ENCODE measurements at regions not wholly inside any gene's neighbourhood (a gene's known extent, or its start where the extent isn't known, plus 50 kb on each side); places are given as distances from the start of the nearest gene placed in this dataset.

DNA sequence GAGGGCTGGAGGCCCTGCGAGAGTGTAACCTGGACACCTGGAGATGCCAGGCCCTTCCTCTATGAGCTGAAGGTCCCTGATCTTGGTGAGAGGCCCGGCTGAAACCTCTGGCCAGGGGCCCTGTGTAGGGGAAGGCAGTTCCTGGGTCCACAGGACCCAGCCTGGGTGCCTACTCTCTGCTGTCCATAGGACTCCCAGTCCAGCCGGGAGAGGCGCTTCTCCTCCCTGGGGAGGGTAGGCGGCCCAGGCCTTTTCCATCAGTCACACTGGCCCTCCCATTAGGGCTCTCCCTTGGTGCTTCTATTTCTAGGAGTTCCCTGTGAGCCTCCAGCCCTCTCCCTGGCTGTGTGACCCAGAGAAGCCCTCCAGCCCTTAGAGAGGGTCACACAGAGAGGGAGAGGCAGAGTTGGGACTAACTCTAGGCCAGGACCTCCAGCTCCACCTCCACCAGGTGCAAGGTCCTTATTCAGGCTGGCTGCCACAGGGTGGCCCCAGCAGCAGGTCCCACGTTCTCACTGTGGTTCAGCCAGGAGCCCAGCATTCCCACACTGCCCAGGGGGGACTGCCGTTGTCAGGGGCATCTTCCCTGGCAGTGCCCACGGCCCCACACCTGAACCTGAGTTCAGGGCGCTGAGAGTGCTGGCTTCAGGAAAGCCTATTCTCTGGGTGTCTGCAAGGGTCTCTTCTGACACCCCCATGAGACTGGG lies 146.8 kb downstream of the SMAD6 start:
- no peak for DNase-seq

DNA sequence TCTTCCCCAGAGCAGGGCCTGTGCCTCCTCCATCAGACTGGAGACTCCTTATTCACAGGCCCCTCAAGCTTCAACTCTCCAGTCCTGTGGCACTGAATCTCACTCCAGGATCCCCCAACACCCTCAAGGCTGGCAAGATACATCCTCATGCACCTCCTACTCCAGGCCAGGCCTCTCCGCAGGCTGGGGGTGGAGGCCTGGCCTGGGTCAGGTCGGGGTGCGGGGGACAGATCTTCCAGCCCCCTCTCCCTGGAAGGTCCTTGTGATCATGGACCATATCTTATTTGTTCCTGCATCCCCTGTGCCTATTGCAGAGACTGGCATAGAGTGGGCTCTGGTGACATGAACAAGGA lies 147.3 kb downstream of the SMAD6 start:
- no peak for DNase-seq

DNA sequence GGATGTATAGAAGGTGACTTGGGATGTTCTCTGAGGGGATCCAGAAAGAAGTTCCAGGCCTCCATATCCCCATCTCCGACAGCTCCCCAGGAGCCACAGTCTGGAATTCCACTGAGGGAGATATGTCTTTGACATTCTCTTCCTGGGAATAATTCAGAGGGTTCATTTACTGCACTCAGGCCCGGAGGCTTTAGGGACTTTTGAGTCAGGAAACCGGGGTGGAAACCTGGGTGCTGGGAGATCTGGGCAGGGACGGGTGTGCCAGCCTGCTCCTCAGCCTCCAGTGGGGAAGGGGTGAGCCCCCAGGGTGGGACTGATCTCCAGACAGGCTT lies 147.7 kb downstream of the SMAD6 start:
- DNase-seq, result no peak

DNA sequence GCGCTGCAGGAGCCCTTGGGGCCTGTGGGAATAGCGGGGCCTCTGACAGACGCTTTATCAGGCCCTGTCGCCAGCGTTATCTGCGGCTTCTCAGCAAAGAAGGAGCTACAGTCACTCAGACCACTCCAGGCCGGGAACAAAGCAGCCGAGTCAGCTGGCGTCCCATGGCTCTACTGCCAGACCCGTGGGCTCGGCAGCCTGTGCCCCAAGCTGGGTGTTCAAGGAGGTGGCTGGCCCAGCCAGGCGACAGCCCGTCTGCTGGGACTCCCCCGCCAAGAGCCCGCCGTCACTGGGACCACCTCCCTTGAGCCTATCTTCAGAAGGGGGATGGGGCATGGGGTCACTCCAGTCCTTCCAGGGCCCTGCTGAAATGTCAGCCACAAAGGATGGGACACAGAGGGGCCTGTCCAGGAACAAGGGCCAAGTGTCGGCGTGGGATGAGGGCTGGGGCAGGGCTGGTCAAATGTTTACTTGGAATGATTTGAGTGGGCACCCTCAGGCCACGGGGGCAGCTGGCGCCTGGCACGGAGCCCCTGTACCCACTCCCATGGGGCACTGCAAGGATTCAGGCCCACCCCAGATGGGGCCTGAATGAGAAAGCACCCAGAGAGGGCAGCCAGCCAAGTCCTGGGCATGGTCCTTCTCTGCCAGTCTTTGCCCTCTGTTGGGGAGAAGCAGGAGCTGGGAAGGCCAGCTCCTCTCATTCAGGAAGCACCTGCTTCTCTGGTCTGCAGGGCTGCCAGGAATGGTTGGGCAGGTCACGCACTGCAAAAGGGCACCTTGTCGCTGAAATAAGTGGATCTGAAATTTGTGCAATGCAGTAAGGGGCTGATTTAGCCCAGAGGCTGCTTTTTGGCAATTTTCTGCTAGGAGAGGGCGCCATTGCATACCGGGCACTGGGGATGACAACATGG lies 148.3 kb downstream of the SMAD6 start:
- DNase-seq, result peak; percentile 62

DNA sequence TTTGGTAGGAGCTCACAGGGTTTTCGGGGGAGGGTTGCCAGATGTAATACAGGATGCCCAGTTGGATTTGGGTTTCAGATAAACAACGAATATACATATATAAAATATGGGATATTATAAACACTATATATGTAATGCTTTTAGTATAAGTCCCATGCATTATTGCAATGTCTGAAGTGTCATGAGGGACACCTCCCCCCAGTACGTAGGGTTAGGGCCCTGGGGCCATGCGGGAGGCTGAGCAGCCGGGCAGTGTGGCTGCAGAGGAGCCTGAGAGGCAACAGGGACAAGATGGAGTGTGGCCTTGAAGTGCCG lies 148.9 kb downstream of the SMAD6 start:
- DNase-seq, result no peak

DNA sequence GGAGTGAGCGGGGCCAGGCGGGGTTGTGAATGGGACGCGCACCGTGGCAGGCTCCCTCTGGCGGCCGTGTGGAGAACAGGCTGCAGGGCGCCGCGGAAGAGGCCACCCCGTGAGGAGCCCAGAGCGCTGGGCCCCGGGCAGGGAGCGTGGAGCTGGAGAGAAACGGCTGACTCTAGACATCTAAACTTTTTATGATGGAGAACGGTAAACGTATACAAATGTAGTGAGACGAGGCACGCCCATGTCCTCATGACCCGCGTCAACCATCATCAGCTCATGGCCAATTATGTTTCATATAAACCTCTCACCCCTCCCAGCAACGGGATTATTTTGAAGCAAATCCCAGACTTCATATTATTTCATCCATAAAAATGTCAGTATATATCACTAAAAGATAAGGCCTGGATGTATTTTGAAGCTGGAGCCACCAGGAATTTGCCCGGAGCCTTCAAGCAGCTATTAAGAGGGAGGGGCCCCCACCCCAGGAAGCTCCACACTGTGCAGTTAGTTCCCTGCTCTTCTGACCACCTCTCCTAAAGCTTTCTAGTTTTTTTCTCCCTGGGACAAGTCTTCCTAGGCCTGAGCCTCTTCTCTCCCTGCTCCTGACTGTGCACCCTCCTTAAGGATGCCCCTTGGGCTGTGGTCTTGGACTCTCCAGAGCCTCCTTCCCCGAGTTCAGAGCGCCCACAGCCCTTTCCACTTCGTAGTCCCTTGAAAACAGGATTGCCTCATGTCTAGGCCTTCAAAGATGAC lies 149.5 kb downstream of the SMAD6 start:
- peak; percentile 89 for DNase-seq

DNA sequence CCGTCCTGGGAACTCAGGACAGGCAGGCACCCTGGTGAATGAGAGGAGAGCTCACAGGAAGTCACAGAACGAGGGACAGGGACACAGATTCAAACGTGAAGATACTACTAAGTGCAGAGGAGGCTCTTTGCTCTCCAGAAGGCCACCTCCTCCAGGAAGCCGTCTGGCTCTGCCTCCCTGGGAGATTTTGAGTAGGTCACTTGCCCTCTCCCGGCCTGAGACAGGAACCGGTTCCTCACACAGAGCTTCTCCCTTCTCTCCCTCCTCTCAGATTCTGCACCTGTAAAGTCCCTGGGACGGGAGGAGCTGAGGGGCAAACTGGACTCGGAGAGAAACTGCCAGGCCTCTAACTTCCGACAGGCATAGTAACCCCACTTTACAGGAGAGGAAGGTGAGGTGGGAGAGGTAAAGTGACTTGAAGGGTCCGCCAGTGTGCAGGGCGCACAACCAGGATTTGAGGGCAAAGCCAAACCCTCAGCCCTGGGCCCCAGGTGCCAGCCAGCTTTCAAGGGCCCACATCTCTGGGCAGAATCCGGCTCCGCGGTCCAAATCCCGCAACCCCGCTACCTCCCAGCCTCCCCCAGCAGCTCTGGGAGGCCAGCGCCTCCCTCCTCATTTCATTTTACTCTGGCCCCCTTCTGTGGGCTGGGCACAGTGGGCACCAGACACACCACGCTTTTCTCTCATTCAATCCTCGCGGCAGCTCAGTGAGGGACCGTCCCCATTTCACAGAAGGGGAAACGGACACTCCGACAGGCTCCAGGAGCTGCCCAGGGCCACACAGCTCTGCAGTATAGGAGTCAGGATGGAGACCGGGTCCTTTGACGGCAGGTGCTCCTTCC lies 150.2 kb downstream of the SMAD6 start:
- no peak for DNase-seq

DNA sequence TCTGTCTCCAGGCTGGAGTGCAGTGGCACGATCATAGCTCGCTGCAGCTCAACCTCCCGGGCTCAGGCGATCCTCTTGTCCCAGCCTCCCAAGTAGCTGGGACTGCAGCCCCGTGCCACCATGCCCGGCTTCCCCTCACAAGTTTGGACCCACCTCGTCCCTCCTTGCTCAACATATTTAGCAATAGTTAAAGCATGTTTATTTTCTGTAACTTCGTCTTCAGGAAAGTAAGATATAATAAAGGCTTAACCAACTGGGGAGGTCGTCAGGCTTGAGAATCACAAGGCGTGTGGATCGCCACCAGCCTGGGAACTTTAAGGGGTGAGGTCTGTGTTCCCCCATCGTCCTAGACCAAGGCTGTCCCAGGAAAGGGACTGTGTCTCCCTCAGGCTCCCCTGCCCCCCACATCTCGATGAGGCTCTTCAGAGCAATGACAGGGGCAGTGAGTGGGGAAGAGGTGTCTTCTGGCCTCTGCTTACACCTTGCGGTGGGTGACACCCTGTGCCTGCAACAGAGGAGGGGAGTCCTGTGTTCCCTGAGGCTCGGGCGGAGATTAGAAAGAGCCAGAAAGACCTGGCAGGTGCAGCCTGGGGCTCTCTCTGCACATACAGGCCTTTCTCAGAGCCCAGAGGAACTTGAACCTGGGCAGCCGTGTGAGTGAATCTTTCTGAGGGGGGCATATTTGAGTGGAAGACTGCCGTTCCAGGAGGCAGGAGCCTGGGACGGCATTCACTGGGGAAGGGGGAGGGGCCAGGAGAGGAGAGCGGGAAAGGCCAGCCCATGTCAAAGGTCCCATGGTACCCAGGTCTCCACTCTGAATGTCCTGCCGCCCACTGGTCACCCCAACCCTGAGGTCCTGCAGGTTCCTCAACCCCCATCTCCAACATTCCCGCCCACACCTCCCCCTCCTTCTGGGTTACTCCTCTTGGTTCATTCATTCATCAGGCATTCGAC lies 152.3 kb downstream of the SMAD6 start:
- no peak for DNase-seq

DNA sequence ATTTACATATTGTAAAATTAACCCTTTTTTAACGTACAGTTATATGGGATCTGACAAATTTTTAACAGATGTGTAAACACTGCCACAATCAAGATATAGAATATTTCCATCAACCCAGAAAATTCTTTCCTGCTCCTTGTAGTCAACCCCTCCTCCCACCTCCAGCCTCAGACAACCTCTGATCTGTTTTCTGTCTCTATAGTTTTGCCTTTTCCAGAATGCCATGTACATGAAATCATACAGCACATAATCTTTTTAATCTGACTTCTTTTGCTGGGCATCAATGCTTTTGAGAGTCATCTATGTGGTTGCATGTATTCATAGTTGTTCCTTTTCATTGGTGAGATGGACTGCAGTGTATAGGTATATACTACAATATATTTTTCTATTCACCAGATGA lies 153.0 kb downstream of the SMAD6 start:
- DNase-seq, result no peak

DNA sequence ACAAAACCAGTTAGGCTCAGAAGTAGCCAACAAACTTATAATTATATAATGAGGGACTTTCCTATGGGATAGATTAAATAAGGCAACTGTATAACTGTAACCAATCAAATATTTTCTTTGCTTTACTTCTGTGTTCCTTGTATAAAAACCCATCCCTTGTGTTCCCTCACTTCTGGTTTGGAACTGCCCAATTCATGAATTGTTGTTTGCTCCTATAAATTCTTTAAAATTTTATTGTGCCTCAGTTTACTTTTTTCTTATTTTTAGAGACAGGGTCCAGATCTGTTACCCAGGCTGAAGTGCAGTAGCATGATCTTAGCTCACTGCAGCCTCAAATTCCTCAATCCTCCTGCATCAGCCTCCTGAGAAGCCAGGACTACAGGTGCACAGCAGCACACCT lies 155.7 kb downstream of the SMAD6 start:
- DNase-seq, result no peak

DNA sequence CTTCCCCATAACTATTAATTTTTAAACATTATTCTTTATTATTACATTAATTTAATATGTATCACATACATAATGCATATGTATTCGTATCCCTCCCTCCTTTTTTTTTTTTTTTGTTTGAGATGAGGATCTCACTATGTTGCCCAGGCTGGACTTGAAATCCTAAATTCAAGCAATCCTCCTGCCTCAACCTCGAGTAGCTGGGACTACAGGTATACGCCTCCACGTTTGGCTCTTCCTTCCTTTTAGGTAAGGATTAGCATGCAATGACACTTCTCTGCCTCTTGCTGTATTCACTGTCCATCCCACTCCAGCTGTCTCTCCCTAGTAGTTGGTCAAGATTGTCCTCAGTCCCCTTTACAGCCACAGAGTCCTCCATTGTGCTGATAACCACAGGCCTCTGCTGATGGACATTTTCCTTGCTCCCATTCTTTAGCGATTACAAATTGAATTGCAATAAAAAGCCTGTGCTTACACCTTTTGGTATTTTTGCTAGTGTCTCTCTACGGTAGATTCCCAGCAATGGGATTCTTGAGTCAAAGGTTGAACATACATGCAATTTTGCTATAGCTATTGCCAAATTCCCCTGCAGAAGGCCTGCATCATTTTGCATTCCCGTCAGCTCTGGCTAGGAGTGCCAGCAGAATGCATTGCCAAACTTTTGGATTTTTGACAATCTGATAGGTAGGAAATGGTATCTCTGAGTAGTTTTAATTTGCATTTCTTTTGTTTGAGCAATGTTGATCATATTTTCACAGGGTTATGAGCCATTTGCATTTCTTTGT lies 156.6 kb downstream of the SMAD6 start:
- no peak for DNase-seq

DNA sequence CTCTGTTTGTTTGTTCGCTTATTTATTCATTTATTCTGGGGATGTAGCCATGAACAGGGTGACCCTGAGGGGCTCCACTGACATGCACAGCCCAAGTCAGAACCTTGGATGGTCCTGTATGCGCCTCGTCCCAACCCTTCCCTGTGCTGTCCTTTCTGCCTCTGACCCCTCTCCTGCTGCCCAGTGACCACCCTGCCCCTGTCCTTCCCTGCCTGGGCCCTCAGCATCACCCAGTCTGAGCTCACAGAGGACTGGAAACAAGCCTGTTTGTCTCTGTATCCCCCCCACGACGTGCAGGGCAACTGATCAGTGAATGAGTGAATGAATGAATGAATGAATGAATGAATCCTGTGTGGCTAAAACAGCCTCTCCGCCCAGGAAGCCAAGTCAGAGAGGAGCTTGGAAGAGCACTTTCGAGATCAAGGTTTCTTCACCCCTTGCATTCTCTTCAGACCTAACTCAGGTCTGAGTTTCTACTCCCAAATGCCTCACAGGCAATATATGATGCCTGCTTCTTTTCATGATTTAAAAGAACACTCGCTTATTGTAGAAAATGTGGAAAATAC lies 157.7 kb downstream of the SMAD6 start:
- no peak for DNase-seq

DNA sequence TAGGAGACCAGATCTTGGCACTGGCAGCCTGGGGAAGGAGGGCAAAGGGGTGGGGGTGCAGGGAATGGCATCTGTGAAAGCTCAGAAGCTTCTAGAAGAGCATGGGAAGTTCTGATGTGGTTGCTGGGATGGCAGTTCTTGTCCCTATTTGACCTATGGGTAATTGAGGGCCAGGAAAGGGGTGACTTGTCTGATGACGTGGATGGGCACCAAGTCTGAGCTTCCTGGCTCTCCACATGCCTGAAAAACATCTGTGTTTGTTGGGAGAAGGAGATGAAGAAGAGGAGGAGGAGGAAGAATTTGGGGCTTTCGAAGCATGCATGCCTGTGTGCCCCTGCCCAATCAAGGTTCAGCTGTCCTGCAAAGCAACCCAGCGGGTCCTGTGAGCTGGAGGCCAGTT lies 158.8 kb downstream of the SMAD6 start:
- no peak for DNase-seq

DNA sequence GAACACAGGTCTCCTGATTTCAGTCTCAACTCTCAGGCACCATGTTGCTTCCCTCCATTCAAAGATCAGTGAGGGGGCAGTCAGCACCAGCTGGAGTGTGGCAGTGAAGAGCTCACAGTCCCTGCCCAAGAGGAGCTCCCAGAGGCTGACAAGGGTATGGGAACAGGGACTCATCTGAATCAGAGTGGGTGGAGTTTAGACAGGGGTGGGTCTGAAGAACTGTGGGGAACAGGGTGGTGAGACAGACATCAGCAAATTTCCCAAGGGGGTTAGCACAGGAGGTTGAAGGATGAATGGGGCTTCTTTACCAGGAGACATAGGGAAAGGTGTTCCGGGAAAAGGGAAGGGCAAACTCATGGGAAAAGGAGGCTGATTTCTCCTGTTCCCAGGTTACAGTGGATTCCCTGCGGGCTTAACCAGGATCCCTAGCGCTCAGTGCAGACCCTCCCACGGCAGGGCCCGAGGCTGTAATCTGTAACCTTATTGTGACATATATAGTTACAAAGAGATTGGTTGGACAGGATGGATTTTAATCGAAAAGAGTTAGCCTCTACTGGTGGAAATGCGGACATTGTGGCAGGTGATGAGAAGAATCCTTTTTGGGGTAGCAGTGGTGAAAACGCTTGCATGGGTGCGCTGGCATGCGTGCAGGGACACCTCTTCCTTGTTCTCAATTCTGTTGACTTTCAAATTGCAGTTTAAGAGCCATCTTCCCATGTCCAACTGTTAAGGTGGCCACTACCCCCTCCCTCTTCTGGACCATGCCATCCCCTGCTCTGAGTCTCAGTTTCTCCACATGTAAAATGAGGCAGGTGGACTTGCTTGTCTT lies 160.3 kb downstream of the SMAD6 start:
- no peak for DNase-seq

DNA sequence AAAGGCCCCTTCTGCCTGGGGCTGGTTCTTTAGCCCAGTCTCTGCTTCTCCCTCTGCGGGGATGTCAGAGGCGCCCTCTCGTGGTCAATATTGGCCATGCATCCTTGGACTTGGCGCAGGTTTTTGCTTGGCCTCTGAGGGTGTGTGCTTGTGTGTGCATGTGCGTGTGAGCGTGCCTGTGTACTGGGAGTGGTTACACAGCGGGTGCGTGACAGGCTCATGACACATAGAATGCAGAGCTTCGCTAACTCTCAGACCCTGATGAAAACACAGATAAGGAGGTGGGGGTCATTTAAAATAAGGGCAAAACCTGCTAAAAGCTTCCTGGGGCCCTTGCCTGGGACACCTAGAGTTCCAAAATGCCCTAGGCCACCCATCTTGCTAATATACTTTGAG lies 160.9 kb downstream of the SMAD6 start:
- peak; percentile 89 for DNase-seq

DNA sequence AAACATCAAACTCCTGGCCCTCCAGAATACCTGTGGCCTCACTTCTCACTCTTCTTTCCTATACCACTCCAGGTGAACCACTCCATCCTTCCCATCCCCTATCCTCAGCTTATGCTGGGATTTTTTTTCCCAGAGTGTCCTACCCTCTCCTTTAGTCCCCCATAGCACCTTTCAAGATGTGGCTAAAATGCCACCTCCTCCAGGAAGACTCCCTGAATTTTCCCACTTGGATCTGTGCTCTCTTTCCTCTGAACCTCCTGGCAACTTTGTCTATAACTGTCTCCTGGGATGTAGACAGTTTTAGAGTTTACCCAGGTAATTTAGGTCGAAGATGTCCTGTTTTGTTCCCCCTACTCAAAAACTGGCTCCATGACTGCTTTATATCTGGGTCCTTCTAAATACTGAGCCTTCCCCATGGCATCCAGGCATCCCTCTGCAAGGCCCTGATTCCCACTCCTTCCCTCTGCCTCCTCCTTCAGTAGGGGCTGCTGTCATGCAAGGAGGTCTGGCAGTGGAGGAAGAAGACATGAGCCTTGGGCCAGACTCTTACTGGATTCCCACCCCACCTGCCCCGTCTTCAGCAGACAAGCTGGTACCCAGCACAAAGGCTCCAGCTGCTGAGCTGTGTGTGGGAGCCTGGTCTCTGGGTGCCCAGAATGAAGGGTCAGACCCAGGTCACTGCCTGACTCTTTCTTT lies 161.5 kb downstream of the SMAD6 start:
- DNase-seq, result no peak

DNA sequence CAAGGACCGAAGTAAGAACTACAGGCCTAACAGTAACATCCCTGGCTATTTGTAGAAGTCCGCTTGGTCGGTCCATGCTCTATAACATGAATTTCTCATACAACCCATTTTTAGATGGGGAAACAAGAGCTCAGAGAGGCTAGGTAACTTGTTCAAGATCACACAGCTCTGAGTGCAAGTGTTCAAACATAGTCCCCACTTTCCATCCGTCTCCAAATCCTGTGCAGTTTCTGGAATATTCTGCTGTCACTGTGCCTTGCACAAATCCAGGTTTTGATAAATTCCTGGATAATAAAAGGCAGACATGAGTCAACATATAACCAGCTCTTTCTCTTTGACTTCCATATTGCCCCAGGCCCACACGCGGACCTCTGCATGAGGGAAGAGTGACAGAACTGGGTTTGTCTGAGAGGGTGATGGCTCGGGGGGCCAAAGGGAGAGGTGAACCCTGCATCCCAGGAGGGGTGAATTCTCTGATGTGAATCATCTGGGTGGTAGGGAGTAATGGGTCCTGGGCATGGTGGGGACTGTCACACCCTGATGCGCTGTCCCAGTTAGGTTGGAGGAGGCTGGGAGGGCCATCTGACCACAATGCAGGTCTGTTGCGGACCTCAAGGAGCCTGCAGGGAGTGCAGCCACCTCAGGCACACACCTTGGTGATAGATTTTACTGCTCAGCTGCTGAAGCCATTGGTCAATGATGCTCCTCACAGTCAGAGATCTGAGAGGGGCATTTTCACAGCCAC lies 162.2 kb downstream of the SMAD6 start:
- DNase-seq, result no peak

DNA sequence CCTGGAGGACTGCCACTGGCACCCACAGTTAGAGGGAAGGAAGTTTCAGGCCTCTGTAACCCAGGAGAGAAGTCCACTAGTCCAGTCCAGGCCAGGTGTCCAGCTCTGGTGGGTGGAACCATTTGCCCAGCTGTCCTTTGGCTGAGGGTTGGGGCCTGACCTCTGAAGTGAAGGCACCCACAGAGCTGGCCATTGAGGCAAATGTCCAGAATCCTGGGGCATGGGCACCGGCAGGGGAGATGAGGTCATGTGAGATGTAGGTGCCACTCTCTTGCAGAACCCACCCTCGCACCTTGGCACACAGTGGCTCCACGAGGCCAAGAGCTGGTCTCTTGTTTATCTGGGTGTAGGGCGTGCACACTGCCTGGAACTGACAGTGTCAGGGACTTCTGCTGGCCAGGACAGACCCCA lies 162.8 kb downstream of the SMAD6 start:
- DNase-seq, result no peak
